Thoracic aorta (tissue), 2 donors: ENCODE measurements at regions not wholly inside any gene's neighbourhood (a gene's known extent, or its start where the extent isn't known, plus 50 kb on each side); places are given as distances from the start of the nearest gene placed in this dataset.
"Not testable (repeated sequence)": the region's sequence is repeated elsewhere in the genome, so short reads cannot be mapped to it uniquely, and the experiment has no call there.

Source experiments
- ATAC-seq: fragments of 150-250 bp; one replicate; pipeline ENCODE4 v1.8.0; 2017; ENCODE audit warnings: low read depth; ENCODE audit not compliant: insufficient number of reproducible peaks, low FRiP score
- DNase-seq: peaks from one replicate; pipeline ENCODE4 v3.0.0-alpha.2; 2020; ENCODE audit warnings: low spot score
- H3K27ac ChIP-seq, 2 donors: fragments of 200-600 bp; sonication (generic); 1 replicate in 1 of 2; 2 replicates in 1 of 2; pipeline ENCODE4 v1.5.1; 2016; ENCODE audit warnings: mild to moderate bottlenecking in 2 of 2, moderate library complexity in 2 of 2
- H3K27me3 ChIP-seq: fragments of 200-600 bp; sonication (generic); replicated peaks from 2 replicates; pipeline ENCODE4 v1.6.0; 2016; ENCODE audit warnings: mild to moderate bottlenecking; ENCODE audit not compliant: insufficient read depth
- H3K36me3 ChIP-seq: fragments of 200-600 bp; sonication (generic); one replicate; pipeline ENCODE4 v1.5.1; 2016
- H3K4me1 ChIP-seq, 2 donors: fragments of 200-600 bp; sonication (generic); 1 replicate in 1 of 2; 2 replicates in 1 of 2; pipeline versions ENCODE4 v1.5.1 to v1.6.0; 2016; ENCODE audit warnings: low read depth in 2 of 2, mild to moderate bottlenecking in 1 of 2; ENCODE audit not compliant: control insufficient read depth in 1 of 2
- H3K4me3 ChIP-seq: fragments of 200-600 bp; sonication (generic); 2 replicates; pipeline ENCODE4 v1.5.1; 2016; ENCODE audit warnings: mild to moderate bottlenecking
- H3K9me3 ChIP-seq: fragments of 200-600 bp; sonication (generic); 2 replicates; pipeline ENCODE4 v1.5.1; 2016

DNA sequence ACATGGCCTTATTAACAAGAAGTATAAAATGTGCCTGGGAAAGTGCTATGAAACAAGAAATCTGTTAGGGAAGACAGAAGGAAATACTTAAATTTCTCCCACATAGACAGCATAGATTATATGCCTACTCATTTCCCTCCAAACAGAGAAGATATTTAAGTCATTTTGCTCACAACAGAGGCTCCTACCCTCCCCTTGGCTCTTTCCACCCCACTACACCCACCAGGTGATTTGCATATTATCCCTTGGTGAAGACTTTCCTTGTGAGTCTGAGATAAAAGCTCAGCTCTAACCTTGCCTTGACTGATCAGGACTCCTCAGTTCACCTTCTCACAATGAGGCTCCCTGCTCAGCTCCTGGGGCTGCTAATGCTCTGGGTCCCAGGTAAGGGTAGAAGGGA, 1245.1 kb downstream of the RPIA start:
- H3K9me3 ChIP-seq, ATAC-seq, H3K36me3 ChIP-seq, H3K27ac ChIP-seq, H3K27me3 ChIP-seq, H3K4me3 ChIP-seq, H3K4me1 ChIP-seq, DNase-seq: not testable (repeated sequence)

DNA sequence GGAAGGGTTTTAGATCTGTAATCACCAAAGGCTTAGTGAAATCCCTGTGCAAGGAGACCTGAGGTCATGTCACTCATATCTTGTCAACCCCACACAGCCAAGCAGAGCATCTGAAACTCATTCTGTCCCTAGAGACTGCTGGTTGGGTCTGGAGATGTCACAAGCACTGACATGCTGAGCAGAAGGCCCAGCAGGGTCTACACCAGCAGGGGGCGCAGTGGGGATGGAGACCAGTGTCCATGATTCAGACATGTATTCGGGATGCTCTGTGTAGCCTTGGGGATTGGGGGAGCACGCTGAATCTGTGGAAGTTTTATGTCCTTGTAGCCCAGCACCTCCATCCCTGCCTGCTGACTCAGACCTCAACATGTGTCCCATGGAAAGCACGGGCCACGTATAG, 1247.3 kb downstream of the RPIA start:
- not testable (repeated sequence) for H3K9me3 ChIP-seq, ATAC-seq, DNase-seq

DNA sequence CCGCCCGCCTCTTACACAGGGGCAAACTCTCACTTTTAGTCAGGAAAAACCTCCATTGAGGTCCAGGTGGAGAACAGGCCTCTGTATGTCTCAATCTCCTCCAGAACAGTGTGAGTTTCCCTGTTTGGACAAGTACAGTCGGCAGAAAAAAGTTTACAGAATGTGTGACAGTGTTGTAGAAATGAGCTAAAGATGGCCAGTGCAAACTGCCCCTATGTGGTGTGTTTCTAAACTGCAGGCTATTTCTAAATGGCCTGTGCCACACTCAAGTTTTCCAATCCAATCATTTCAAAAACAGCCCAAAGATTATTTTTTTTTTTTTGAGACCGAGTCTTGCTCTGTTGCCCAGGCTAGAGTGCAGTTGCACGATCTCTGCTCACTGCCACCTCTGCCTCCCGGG, 1252.8 kb downstream of the RPIA start:
- H3K36me3 ChIP-seq: not testable (repeated sequence)

More for the DNA sequence above, 1247.3 kb downstream of the RPIA start:
- not testable (repeated sequence) for H3K4me1 ChIP-seq, H3K27me3 ChIP-seq, H3K36me3 ChIP-seq, H3K4me3 ChIP-seq, H3K27ac ChIP-seq

DNA sequence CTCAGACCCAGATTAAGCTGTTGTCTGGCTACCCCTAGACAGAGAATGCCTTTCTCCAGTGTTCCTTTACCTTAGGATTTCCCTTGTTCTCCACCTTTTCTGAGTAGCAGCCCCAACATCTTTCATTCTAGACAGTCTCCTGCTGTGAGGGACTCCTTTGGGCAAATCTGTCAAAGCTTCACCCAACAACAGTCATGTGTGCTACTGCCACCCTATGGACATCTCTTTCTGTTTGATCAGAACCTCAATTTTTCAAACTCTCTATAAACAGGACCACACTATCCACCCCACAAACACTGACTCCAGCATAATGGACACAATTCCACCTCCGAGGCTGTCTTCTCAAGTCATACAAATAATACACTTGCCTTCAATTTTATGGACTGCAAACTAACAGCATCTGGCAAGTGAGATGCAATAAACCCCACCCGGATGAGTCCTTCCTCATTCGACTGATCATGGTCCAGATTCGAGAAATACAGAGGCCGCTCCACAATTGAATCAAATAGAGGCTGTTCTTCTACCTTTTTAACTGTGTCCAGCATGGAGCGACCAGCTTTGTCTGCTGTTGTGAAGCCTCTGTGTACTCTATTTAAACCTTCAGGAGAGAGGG, 1253.6 kb downstream of the RPIA start:
- H3K9me3 ChIP-seq, H3K36me3 ChIP-seq, DNase-seq, H3K27ac ChIP-seq, ATAC-seq, H3K4me3 ChIP-seq, H3K4me1 ChIP-seq, H3K27me3 ChIP-seq: not testable (repeated sequence)

More for the DNA sequence above, 1252.8 kb downstream of the RPIA start:
- H3K9me3 ChIP-seq, H3K27me3 ChIP-seq, H3K27ac ChIP-seq, DNase-seq, H3K4me1 ChIP-seq, ATAC-seq, H3K4me3 ChIP-seq: not testable (repeated sequence)

DNA sequence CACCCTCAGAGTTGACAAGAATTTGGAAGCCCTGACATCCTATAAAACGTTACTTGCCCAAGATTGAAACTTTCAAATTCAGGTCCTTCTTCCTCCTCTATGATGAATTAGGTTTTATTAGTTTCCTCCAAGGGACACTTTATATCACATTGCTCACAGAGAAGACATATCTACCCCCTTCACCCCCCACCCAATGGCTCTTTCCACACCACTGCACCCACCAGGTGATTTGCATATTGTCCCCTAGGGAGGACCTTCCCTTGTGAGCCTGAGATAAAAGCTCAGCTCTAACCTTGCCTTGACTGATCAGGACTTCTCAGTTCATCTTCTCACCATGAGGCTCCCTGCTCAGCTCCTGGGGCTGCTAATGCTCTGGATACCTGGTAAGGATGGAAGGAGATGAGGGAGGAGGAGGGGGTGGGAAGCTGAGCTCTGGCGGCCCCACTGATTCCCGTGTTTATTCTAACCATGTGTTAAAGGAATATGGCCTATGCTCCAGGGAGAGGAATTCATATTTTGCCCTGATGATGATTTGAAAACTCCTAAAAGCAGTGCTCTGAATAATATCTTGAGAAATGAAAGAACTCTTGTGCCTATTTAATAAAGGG, 1255.8 kb downstream of the RPIA start:
- H3K4me1 ChIP-seq, H3K4me3 ChIP-seq, ATAC-seq, DNase-seq, H3K9me3 ChIP-seq, H3K36me3 ChIP-seq, H3K27ac ChIP-seq, H3K27me3 ChIP-seq: not testable (repeated sequence)

DNA sequence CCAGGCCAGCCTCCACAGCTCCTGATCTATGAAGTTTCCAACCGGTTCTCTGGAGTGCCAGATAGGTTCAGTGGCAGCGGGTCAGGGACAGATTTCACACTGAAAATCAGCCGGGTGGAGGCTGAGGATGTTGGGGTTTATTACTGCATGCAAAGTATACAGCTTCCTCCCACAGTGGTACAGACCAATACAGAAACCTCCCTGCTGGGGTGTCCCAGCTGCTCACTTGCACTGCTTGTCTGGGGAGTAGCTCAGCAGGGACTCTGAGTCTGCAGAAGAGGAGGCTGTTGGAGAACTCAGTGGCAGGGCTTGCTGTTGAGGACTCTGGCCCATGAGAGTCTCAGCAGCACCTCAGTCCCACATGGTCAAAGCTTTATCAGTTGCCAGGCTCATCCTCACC, 1256.6 kb downstream of the RPIA start:
- not testable (repeated sequence) for H3K4me3 ChIP-seq, H3K27me3 ChIP-seq, DNase-seq, H3K36me3 ChIP-seq, H3K4me1 ChIP-seq, ATAC-seq, H3K27ac ChIP-seq, H3K9me3 ChIP-seq

DNA sequence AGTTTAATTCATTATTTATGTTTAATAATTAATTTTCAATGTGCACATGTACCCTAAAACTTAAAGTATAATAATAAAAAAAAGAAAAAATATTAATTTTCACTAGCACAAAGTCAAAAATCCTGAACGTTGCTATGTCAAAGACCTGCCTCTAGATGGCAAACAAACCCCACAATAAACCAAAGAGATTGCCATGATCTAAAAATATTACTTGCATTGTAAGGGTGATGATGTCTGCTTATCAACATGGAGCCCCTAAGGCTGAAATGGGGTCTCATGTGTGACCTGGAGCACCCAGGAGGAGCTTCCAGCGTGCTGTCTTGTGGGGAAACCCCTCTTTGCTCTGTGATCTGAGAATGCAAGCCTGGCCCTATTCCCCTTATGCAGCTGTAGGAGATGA, 1259.3 kb downstream of the RPIA start:
- not testable (repeated sequence) for H3K4me3 ChIP-seq, H3K4me1 ChIP-seq, H3K27me3 ChIP-seq, H3K36me3 ChIP-seq, DNase-seq, ATAC-seq, H3K9me3 ChIP-seq, H3K27ac ChIP-seq

DNA sequence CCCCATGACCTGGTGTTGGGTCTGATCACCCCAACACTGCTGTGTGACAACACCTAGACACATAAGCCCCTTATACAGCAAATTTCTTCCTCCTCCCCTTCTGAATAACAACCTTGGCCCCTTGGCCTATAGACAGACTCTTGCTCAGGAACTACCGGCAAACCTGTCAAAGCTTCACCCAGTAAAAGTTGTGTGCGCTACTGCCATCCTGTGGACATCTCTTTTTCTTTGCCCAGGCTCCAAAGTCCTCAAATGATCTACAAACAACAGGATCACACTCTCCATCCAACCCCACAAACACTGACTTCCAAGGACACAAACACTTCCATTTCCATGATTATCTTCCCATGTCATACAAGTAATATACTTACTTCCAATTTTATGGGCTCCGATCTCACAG, 1265.8 kb downstream of the RPIA start:
- not testable (repeated sequence) for H3K9me3 ChIP-seq, ATAC-seq, H3K27me3 ChIP-seq, H3K27ac ChIP-seq, H3K4me1 ChIP-seq, H3K4me3 ChIP-seq, H3K36me3 ChIP-seq, DNase-seq

DNA sequence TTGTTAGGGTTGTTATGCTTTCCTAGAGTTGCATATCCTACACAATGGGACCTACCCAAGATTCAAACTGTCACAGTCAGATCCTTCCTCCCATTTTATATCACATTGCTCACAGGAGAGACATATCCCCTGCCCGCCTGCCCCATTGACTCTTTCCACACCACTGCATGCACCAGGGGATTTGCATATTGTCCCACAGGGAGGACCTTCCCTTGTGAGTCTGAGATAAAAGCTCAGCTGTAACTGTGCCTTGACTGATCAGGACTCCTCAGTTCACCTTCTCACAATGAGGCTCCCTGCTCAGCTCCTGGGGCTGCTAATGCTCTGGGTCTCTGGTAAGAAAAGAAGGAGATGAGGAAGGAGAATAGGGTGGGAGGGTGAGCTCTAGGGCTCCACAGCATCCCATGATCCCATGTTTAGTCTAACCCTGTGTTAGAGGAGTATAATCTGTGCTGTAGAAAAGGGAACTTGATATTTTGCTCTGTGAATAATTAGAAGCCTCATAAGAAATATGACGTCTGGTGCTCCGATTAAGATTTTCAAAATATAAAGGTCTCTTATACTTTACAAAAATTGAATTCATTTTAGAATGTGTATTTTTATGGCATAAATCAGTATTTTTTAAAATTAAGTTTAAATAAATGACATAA, 1268.4 kb downstream of the RPIA start:
- H3K9me3 ChIP-seq, H3K4me1 ChIP-seq, DNase-seq, H3K27me3 ChIP-seq, H3K27ac ChIP-seq, H3K4me3 ChIP-seq, ATAC-seq, H3K36me3 ChIP-seq: not testable (repeated sequence)

DNA sequence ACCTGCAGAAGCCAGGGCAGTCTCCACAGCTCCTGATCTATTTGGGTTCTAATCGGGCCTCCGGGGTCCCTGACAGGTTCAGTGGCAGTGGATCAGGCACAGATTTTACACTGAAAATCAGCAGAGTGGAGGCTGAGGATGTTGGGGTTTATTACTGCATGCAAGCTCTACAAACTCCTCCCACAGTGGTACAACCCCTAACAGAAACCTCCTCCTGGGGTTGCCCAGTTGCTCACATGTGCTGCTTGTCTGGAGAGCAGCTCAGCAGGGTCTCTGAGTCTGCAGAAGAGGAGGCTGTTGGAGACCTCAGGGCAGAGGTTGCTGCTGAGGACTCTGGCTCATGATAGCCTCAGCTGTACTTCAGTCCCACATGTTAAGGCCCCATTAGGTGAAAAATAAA, 1269.1 kb downstream of the RPIA start:
- H3K27me3 ChIP-seq, H3K27ac ChIP-seq, H3K36me3 ChIP-seq, ATAC-seq, DNase-seq, H3K9me3 ChIP-seq, H3K4me3 ChIP-seq, H3K4me1 ChIP-seq: not testable (repeated sequence)

DNA sequence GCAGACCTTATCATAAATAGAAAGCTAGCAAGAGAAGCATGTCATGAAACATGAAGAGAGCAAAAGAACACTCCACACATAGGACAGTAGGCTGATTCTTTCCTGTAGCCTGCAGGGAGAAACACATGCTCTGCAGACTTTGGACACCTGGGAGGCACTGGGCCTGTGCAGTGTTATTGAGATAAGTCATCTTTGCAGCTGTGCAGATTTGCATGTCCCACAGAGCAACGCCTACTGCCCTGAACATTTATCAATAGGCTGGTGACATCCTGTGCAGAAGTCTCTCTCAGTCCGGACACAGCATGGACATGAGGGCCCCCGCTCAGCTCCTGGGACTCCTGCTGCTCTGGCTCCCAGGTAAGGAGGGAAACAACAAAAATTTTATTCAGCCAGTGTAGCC, 1277.1 kb downstream of the RPIA start:
- ATAC-seq: not testable (repeated sequence)

DNA sequence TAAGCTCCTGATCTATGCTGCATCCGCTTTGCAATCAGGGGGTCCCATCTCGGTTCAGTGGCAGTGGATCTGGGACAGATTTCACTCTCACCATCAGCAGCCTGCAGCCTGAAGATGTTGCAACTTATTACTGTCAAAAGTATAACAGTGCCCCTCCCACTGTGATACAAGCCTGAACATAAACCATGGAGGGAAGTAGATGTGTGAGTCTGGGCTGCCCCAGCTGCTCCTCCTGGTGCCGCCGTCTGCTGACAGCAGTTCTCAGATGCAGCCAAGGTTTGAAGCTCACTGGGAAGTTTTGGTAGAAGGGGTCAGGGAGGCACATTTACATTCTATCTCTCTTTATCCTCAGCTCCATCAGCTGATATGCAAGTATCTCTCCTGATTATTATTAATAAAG, 1277.7 kb downstream of the RPIA start:
- not testable (repeated sequence) for DNase-seq, H3K36me3 ChIP-seq, ATAC-seq, H3K4me3 ChIP-seq, H3K4me1 ChIP-seq, H3K27me3 ChIP-seq, H3K9me3 ChIP-seq, H3K27ac ChIP-seq

More for the DNA sequence above, 1277.1 kb downstream of the RPIA start:
- DNase-seq, H3K4me1 ChIP-seq, H3K36me3 ChIP-seq, H3K27me3 ChIP-seq, H3K27ac ChIP-seq, H3K4me3 ChIP-seq, H3K9me3 ChIP-seq: not testable (repeated sequence)
